Urinary bladder (tissue), 3 donors: ENCODE measurements at regions not wholly inside any gene's neighbourhood (a gene's known extent, or its start where the extent isn't known, plus 50 kb on each side); places are given as distances from the start of the nearest gene placed in this dataset.

Experiments
- DNase-seq: peaks from one replicate; pipeline ENCODE4 v3.0.0-alpha.2; 2015; ENCODE audit errors: extremely low spot score
- H3K27ac ChIP-seq: one replicate; pipeline ENCODE4 v1.5.1; 2013; ENCODE audit warnings: low read depth, mild to moderate bottlenecking, moderate library complexity
- H3K36me3 ChIP-seq: one replicate; pipeline ENCODE4 v1.6.1; 2013; ENCODE audit warnings: mild to moderate bottlenecking, moderate library complexity; ENCODE audit not compliant: insufficient read depth
- H3K4me1 ChIP-seq: one replicate; pipeline ENCODE4 v1.6.1; 2013; ENCODE audit warnings: mild to moderate bottlenecking, moderate library complexity; ENCODE audit not compliant: insufficient read depth
- H3K4me3 ChIP-seq: one replicate; pipeline ENCODE4 v1.5.1; 2013; ENCODE audit warnings: low read depth, low read length
- WGBS: extraction: QIAGEN DNeasy Blood & Tissue Kit; methylation state at CpG from one replicate; pipeline ENCODE4 v1.1.7; 2013; 5-methylcytosine and 5-hydroxymethylcytosine counted together
- donor health status: healthy with polysubstance abuse.
- donor health status: healthy.

- no peaks in the 10 kb centered on the region for H3K4me1 ChIP-seq
- no peak overlapping the region for H3K4me3 ChIP-seq
- 77% methylated on average over 2 of the region's 2 CpGs for WGBS
- no peak for DNase-seq
- no peak overlapping the region for H3K27ac ChIP-seq
- H3K36me3 ChIP-seq = no peaks in the 10 kb centered on the region
These were observed 439.3 kb downstream of the DTWD2 start for GRCh38 chr5:118548761-118549720.

GRCh38 chr5:118545470-118545869 lies 442.9 kb downstream of the DTWD2 start:
- WGBS = 100% methylated on average over 1 of the region's 1 CpG
- no peaks in the 10 kb centered on the region for H3K36me3 ChIP-seq
- no peaks in the 10 kb centered on the region for H3K4me1 ChIP-seq
- DNase-seq = no peak
- no peak overlapping the region for H3K4me3 ChIP-seq
- H3K27ac ChIP-seq = no peak overlapping the region

GRCh38 chr5:118544887-118545449 lies 443.4 kb downstream of the DTWD2 start:
- Histone ChIP-seq H3K27ac (no peak overlapping the region), H3K36me3 (no peaks in the 10 kb centered on the region), H3K4me1 (no peaks in the 10 kb centered on the region), H3K4me3 (no peak overlapping the region)
- WGBS = 68% methylated on average over 4 of the region's 4 CpGs
- no peak for DNase-seq

- Histone ChIP-seq H3K36me3 (no peaks in the 10 kb centered on the region), H3K27ac (no peak overlapping the region), H3K4me3 (no peak overlapping the region), H3K4me1 (no peaks in the 10 kb centered on the region)
- DNase-seq = no peak
- 88% methylated on average over 2 of the region's 2 CpGs for WGBS
These were observed 454.4 kb downstream of the DTWD2 start for GRCh38 chr5:118533923-118534322.

GRCh38 chr5:118533156-118533555 lies 455.2 kb downstream of the DTWD2 start:
- no peak overlapping the region for H3K4me3 ChIP-seq
- DNase-seq = no peak
- H3K36me3 ChIP-seq = no peaks in the 10 kb centered on the region
- 80% methylated on average over 3 of the region's 3 CpGs for WGBS
- H3K4me1 ChIP-seq = no peaks in the 10 kb centered on the region
- no peak overlapping the region for H3K27ac ChIP-seq

- WGBS = 82% methylated on average over 1 of the region's 1 CpG
These were observed 457.1 kb downstream of the DTWD2 start for GRCh38 chr5:118531276-118531675.

GRCh38 chr5:118529361-118530144 lies 458.8 kb downstream of the DTWD2 start:
- Histone ChIP-seq H3K4me1 (no peaks in the 10 kb centered on the region), H3K27ac (no peak overlapping the region), H3K4me3 (no peak overlapping the region), H3K36me3 (no peaks in the 10 kb centered on the region)
- no peak for DNase-seq
- 69% methylated on average over 7 of the region's 7 CpGs for WGBS

More at GRCh38 chr5:118531276-118531675, 457.1 kb downstream of the DTWD2 start:
- peak; percentile 2 for DNase-seq
- H3K4me3 ChIP-seq = no peak overlapping the region
- no peaks in the 10 kb centered on the region for H3K4me1 ChIP-seq
- no peaks in the 10 kb centered on the region for H3K36me3 ChIP-seq
- no peak overlapping the region for H3K27ac ChIP-seq

GRCh38 chr5:118522626-118523025 lies 465.7 kb downstream of the DTWD2 start:
- Histone ChIP-seq H3K4me3 (no peak overlapping the region), H3K27ac (no peak overlapping the region), H3K36me3 (no peaks in the 10 kb centered on the region), H3K4me1 (no peaks in the 10 kb centered on the region)
- no peak for DNase-seq

- 94% methylated on average over 3 of the region's 3 CpGs for WGBS
- Histone ChIP-seq H3K4me1 (no peaks in the 10 kb centered on the region), H3K4me3 (no peak overlapping the region), H3K27ac (no peak overlapping the region), H3K36me3 (no peaks in the 10 kb centered on the region)
- DNase-seq = no peak
These were observed 467.5 kb downstream of the DTWD2 start for GRCh38 chr5:118520771-118521415.

GRCh38 chr5:118519466-118519865 lies 468.9 kb downstream of the DTWD2 start:
- H3K27ac ChIP-seq = no peak overlapping the region
- no peak for DNase-seq
- H3K4me1 ChIP-seq = no peaks in the 10 kb centered on the region
- no peak overlapping the region for H3K4me3 ChIP-seq
- 45% methylated on average over 1 of the region's 1 CpG for WGBS
- no peaks in the 10 kb centered on the region for H3K36me3 ChIP-seq

GRCh38 chr5:118518720-118519119 lies 469.6 kb downstream of the DTWD2 start:
- no peak for DNase-seq
- no peak overlapping the region for H3K4me3 ChIP-seq
- WGBS = 95% methylated on average over 3 of the region's 3 CpGs

GRCh38 chr5:118511846-118512245 lies 476.5 kb downstream of the DTWD2 start:
- no peak for DNase-seq
- H3K4me1 ChIP-seq = no peaks in the 10 kb centered on the region
- H3K4me3 ChIP-seq = no peak overlapping the region
- H3K36me3 ChIP-seq = no peaks in the 10 kb centered on the region
- no peak overlapping the region for H3K27ac ChIP-seq
- WGBS = 99% methylated on average over 1 of the region's 1 CpG

More at GRCh38 chr5:118518720-118519119, 469.6 kb downstream of the DTWD2 start:
- no peak overlapping the region for H3K27ac ChIP-seq
- no peaks in the 10 kb centered on the region for H3K4me1 ChIP-seq
- H3K36me3 ChIP-seq = no peaks in the 10 kb centered on the region

- no peak overlapping the region for H3K27ac ChIP-seq
- no peaks in the 10 kb centered on the region for H3K36me3 ChIP-seq
- H3K4me3 ChIP-seq = no peak overlapping the region
- H3K4me1 ChIP-seq = no peaks in the 10 kb centered on the region
- no peak for DNase-seq
- WGBS = 79% methylated on average over 4 of the region's 4 CpGs
These were observed 482.0 kb downstream of the DTWD2 start for GRCh38 chr5:118506217-118506852.
